ENCODE measurements at regions not wholly inside any gene's neighbourhood (a gene's known extent, or its start where the extent isn't known, plus 50 kb on each side); places are given as distances from the start of the nearest gene placed in this dataset.

GRCh38 chr3:34139566-34139965 lies 341.1 kb downstream of the PDCD6IP start:
- no peaks in the 10 kb centered on the region for H3K9me1 ChIP-seq (replicated peaks; ENCODE audit: control insufficient read depth, extremely low read depth, insufficient read depth, low read length)
- no TSS peak for BruUV-seq (replicated peaks)

More at GRCh38 chr3:34139566-34139965, 341.1 kb downstream of the PDCD6IP start:
- no peak for FAIRE-seq
- Histone ChIP-seq H3K4me3 (replicated peaks in 1 of 3; ENCODE audit: insufficient read depth in 1 of 3, low read depth in 1 of 3, low read length in 3 of 3) (no peak overlapping the region), H3K79me2 (ENCODE audit: control insufficient read depth, insufficient read depth, low read length) (no peaks in the 10 kb centered on the region), H3K27ac (ENCODE audit: insufficient read depth, low read depth, low read length) (no peak overlapping the region), H3K4me1 (ENCODE audit: control insufficient read depth, extremely low read depth, insufficient read depth, low read length) (no peaks in the 10 kb centered on the region), H3K36me3 (ENCODE audit: control insufficient read depth in 2 of 2, extremely low read depth in 1 of 2, insufficient read depth in 2 of 2, low read length in 2 of 2) (no peaks in the 10 kb centered on the region), H3K27me3 (ENCODE audit: control insufficient read depth in 2 of 2, insufficient read depth in 2 of 2, low read length in 2 of 2) (no peaks in the 10 kb centered on the region), H4K20me1 (replicated peaks; ENCODE audit: control insufficient read depth, extremely low read depth, insufficient read depth, low read length) (no peaks in the 10 kb centered on the region), H3K9me3 (replicated peaks; ENCODE audit: control insufficient read depth, insufficient read depth, low read length) (no peaks in the 10 kb centered on the region), H3K4me2 (ENCODE audit: insufficient read depth, low read length) (no peak overlapping the region), H2AFZ (ENCODE audit: low read depth, low read length) (no peak overlapping the region), H3K9ac (replicated peaks; ENCODE audit: extremely low read depth, insufficient read depth, low read length) (no peak overlapping the region)
- no peak for DNase-seq (ENCODE audit: low read depth, low spot score)
- CTCF ChIA-PET: no interaction called here
- TF ChIP-seq MAX (IDR thresholded peaks at IDR 0.05; ENCODE audit: insufficient read depth, insufficient read length): no peak
- TF ChIP-seq EZH2 (IDR thresholded peaks at IDR 0.05; ENCODE audit: borderline replicate concordance, low read depth, low read length, severe bottlenecking): no peak
- no peak for TF ChIP-seq POLR2A (IDR thresholded peaks at IDR 0.05; ENCODE audit: low read depth, low read length)
- TF ChIP-seq CTCF (IDR thresholded peaks at IDR 0.05; ENCODE audit: extremely low read depth in 1 of 2, insufficient read depth in 1 of 2, low read depth in 1 of 2, low read length in 2 of 2): no peak
- TF ChIP-seq POLR2AphosphoS5 (IDR thresholded peaks at IDR 0.05; ENCODE audit: insufficient read depth, low read depth, low read length): no peak
- no peak for TF ChIP-seq FOS (IDR thresholded peaks at IDR 0.05; ENCODE audit: borderline replicate concordance, insufficient read depth, low read length)
- TF ChIP-seq JUN (IDR thresholded peaks at IDR 0.05; ENCODE audit: borderline replicate concordance, insufficient read depth, insufficient read length, low read depth): no peak
- no peak for TF ChIP-seq MYC (IDR thresholded peaks at IDR 0.05; ENCODE audit: low read depth, low read length)
- TF ChIP-seq GATA2 (IDR thresholded peaks at IDR 0.05; ENCODE audit: insufficient read depth, insufficient read length, low read depth, low read length): no peak
- POLR2A ChIA-PET: no interaction called here
- intact Hi-C loops (cut with micrococcal nuclease) (no loop called here), dilution Hi-C loops (cut with MboI; ENCODE audit: extremely low pct_ligation_motif_present, low sequenced_read_pairs) (no loop called here)

All from endothelial cell of umbilical vein (primary cell).